ENCODE measurements at regions not wholly inside any gene's neighbourhood (a gene's known extent, or its start where the extent isn't known, plus 50 kb on each side); places are given as distances from the start of the nearest gene placed in this dataset.

DNA sequence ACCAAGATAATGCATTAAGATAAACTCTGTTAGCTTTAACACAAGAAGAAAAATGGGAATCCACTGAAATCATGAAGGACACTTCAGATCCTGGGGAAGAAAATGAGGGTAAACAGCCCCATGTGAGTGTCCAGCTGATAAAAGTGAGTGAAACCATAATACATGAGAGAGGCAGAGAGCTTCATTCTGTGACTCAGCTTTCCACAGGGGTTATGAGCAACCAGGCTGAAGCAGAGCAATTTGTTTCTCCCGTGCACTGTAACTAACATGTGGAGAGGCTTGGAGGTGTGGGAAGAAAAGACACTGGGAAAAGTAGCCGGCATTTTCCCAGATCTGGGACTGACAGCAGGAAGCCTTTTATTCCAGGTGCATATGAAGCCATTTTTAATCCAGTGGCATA lies 971.7 kb downstream of the ANKRD7 start:
- no peaks in the 10 kb centered on the region for H3K27me3 ChIP-seq (ENCODE audit: insufficient read depth, low read depth, low read length)
- H3K36me3 ChIP-seq (ENCODE audit: insufficient read depth, low read length), result no peaks in the 10 kb centered on the region
- no peak overlapping the region for H3K9ac ChIP-seq (ENCODE audit: low read length)
- no peaks in the 10 kb centered on the region for H3K9me3 ChIP-seq (ENCODE audit: low read length)
- H2AFZ ChIP-seq (ENCODE audit: low read depth, low read length), result no peak overlapping the region
- no peaks in the 10 kb centered on the region for H3K9me2 ChIP-seq (ENCODE audit: insufficient read depth, low read length)
- no peaks in the 10 kb centered on the region for H3K79me2 ChIP-seq (replicated peaks; ENCODE audit: insufficient read depth, low read length)
- no peaks in the 10 kb centered on the region for H4K20me1 ChIP-seq (ENCODE audit: insufficient read depth)
- H3F3A ChIP-seq (ENCODE audit: insufficient read depth, low read length, poor library complexity, severe bottlenecking), result no peaks in the 10 kb centered on the region
- no peak overlapping the region for H3K27ac ChIP-seq (ENCODE audit: low read length)
- H3K4me2 ChIP-seq (ENCODE audit: low read length), result no peak overlapping the region
- no peak overlapping the region for H3K4me3 ChIP-seq (ENCODE audit: low read length)
- no peak for TF ChIP-seq SMC3 (conservative IDR thresholded peaks at IDR 0.05; ENCODE audit: poor library complexity)
- TF ChIP-seq, protein P1, sequence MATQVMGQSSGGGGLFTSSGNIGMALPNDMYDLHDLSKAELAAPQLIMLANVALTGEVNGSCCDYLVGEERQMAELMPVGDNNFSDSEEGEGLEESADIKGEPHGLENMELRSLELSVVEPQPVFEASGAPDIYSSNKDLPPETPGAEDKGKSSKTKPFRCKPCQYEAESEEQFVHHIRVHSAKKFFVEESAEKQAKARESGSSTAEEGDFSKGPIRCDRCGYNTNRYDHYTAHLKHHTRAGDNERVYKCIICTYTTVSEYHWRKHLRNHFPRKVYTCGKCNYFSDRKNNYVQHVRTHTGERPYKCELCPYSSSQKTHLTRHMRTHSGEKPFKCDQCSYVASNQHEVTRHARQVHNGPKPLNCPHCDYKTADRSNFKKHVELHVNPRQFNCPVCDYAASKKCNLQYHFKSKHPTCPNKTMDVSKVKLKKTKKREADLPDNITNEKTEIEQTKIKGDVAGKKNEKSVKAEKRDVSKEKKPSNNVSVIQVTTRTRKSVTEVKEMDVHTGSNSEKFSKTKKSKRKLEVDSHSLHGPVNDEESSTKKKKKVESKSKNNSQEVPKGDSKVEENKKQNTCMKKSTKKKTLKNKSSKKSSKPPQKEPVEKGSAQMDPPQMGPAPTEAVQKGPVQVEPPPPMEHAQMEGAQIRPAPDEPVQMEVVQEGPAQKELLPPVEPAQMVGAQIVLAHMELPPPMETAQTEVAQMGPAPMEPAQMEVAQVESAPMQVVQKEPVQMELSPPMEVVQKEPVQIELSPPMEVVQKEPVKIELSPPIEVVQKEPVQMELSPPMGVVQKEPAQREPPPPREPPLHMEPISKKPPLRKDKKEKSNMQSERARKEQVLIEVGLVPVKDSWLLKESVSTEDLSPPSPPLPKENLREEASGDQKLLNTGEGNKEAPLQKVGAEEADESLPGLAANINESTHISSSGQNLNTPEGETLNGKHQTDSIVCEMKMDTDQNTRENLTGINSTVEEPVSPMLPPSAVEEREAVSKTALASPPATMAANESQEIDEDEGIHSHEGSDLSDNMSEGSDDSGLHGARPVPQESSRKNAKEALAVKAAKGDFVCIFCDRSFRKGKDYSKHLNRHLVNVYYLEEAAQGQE (IDR thresholded peaks at IDR 0.05; ENCODE audit: borderline replicate concordance), result peak; percentile 78

DNA sequence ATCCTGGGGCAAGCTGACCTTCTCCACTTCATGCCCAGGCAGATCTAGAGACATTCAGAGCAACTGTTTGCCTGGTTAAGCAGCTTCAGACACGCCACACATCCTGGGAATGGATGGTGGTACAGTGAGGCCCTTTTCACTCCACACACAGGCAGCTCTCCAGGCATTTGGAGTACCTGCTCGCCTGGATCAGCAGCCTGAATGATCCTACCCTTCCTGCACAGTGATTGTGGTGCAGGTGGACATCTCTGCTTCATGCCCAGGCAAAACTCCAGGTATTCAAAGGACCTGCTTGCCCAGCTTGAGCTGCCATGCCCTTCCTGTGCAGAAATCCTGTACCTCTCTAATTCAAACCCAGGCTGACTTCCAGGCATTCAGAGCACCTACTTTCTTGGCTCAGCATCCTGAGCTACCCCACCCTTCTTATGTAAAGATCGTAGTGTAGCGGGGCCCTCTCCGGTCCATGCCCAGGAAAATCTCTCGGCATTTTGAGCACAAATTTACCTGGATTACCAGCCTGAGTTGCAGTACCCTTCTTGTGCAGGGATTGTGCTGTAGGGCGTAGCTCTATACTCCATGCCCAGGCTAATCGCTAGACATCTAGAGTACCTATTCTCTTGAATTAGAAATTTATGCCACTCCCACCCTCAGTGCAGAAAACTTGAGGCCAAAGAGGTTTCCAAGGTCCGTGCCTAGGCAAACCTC lies 972.8 kb downstream of the ANKRD7 start:
- Histone ChIP-seq H3K27me3 (ENCODE audit: insufficient read depth, low read depth, low read length) (no peaks in the 10 kb centered on the region), H3K4me3 (ENCODE audit: low read length) (no peak overlapping the region), H3K9me2 (ENCODE audit: insufficient read depth, low read length) (no peaks in the 10 kb centered on the region), H3K27ac (ENCODE audit: low read length) (no peak overlapping the region), H3K4me2 (ENCODE audit: low read length) (no peak overlapping the region), H3K79me2 (replicated peaks; ENCODE audit: insufficient read depth, low read length) (no peaks in the 10 kb centered on the region), H3K9ac (ENCODE audit: low read length) (no peak overlapping the region), H2AFZ (ENCODE audit: low read depth, low read length) (no peak overlapping the region), H3F3A (ENCODE audit: insufficient read depth, low read length, poor library complexity, severe bottlenecking) (no peaks in the 10 kb centered on the region), H3K36me3 (ENCODE audit: insufficient read depth, low read length) (no peaks in the 10 kb centered on the region), H3K9me3 (ENCODE audit: low read length) (no peaks in the 10 kb centered on the region), H4K20me1 (ENCODE audit: insufficient read depth) (no peaks in the 10 kb centered on the region)
- TF ChIP-seq RAD21 (conservative IDR thresholded peaks at IDR 0.05), result no peak
- no peak for TF ChIP-seq POLR2AphosphoS5 (IDR thresholded peaks at IDR 0.05)
- TF ChIP-seq, protein P1 (IDR thresholded peaks at IDR 0.05; ENCODE audit: borderline replicate concordance), result no peak
- TF ChIP-seq EP300 (conservative IDR thresholded peaks at IDR 0.05; ENCODE audit: poor library complexity, severe bottlenecking), result no peak
- TF ChIP-seq, protein P2, sequence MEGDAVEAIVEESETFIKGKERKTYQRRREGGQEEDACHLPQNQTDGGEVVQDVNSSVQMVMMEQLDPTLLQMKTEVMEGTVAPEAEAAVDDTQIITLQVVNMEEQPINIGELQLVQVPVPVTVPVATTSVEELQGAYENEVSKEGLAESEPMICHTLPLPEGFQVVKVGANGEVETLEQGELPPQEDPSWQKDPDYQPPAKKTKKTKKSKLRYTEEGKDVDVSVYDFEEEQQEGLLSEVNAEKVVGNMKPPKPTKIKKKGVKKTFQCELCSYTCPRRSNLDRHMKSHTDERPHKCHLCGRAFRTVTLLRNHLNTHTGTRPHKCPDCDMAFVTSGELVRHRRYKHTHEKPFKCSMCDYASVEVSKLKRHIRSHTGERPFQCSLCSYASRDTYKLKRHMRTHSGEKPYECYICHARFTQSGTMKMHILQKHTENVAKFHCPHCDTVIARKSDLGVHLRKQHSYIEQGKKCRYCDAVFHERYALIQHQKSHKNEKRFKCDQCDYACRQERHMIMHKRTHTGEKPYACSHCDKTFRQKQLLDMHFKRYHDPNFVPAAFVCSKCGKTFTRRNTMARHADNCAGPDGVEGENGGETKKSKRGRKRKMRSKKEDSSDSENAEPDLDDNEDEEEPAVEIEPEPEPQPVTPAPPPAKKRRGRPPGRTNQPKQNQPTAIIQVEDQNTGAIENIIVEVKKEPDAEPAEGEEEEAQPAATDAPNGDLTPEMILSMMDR (IDR thresholded peaks at IDR 0.05; ENCODE audit: poor library complexity, severe bottlenecking), result no peak
- TF ChIP-seq TAF1 (IDR thresholded peaks at IDR 0.05; ENCODE audit: low read depth), result no peak
- no peak for TF ChIP-seq SMC3 (conservative IDR thresholded peaks at IDR 0.05; ENCODE audit: poor library complexity)

Measured in neural cell (in vitro differentiated cells).